H1 (cell line): ENCODE measurements at regions not wholly inside any gene's neighbourhood (a gene's known extent, or its start where the extent isn't known, plus 50 kb on each side); places are given as distances from the start of the nearest gene placed in this dataset.

Experiments
- SAP30 ChIP-seq: fragments of 300-600 bp; sonication (generic); IDR thresholded peaks from 2 replicates; pipeline ENCODE4 v1.7.1; 2012; ENCODE audit warnings: low read length, moderate library complexity, mild to moderate bottlenecking, inconsistent platforms; ENCODE audit not compliant: insufficient read depth, insufficient replicate concordance
- SP1 ChIP-seq: IDR thresholded peaks from 2 replicates; pipeline ENCODE4 v1.6.1; 2011; ENCODE audit warnings: low read depth, low read length

DNA sequence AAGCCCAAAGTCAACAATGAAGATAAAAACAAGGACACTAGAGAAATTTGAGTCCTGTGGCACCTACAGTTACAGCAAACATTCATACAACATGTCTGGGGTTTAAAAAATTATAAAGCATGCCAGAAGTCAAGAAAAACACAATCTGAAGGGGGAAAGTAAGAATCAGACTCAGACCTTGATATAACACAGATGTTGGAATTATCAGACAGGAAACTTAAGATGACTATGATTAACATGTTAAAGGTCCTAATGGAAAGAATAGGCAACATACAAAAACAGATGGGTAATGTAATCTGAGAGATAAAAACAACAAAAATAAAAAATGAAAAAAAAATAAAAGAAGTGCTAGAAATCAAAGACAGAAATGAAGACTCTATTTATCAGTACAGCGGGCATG, 446.5 kb downstream of the SPRY1 start (continued):
- no peak for TF ChIP-seq SAP30
- no peak for TF ChIP-seq SP1
